ENCODE measurements at regions not wholly inside any gene's neighbourhood (a gene's known extent, or its start where the extent isn't known, plus 50 kb on each side); places are given as distances from the start of the nearest gene placed in this dataset.

DNA sequence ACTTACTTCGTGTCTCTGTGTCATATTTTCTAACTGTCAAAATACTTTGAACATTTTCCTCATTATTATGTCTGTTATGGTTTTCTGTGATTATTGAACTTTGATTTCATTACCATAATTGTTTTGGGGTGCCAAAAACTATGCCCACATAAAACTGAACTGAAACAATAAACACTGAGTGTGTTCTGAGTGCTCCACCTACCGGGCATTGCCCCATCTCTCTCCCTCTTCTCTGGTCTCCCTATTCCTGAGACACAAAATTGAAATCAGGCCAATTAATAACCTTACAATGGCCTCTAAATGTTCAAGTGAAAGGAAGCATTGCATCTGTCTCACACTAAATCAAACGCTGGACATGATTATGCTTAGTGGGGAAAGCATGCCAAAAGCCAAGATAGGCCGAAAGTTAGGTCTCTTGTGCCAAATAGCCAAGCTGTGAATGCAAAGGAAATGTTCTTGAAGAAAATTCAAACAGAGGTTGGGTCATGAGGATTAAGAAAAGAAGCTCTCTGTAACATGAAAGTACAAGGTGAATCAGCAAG lies 972.3 kb downstream of the PCDH7 start:
- TF ChIP-seq YY1 (IDR thresholded peaks at IDR 0.05; ENCODE audit: low read depth): no peak
- TF ChIP-seq, protein P1, sequence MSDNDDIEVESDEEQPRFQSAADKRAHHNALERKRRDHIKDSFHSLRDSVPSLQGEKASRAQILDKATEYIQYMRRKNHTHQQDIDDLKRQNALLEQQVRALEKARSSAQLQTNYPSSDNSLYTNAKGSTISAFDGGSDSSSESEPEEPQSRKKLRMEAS (IDR thresholded peaks at IDR 0.05): no peak
- no peak for TF ChIP-seq CREB1 (IDR thresholded peaks at IDR 0.05; ENCODE audit: low read depth)
- TF ChIP-seq TAF1 (IDR thresholded peaks at IDR 0.05; ENCODE audit: low read depth): no peak
- TF ChIP-seq EGR1 (IDR thresholded peaks at IDR 0.05): no peak
